Activated CD4-positive, CD25-positive, alpha-beta regulatory T cell treated with anti-CD3 and anti-CD28 coated beads, Interleukin-2, amount 50 U/mL, for 24 hours (primary cell): ENCODE measurements at regions not wholly inside any gene's neighbourhood (a gene's known extent, or its start where the extent isn't known, plus 50 kb on each side); places are given as distances from the start of the nearest gene placed in this dataset.

Source experiments
- ATAC-seq, 2 donors: fragments of 150-1000 bp; cut with Tn5 transposase; one replicate each; pipeline ENCODE4 v1.10.0; 2021; ENCODE audit warnings: mild to moderate bottlenecking in 1 of 2, moderate library complexity in 1 of 2

GRCh38 chr11:15861256-15861655 lies 495.1 kb downstream of the SOX6 start:
- no peak for ATAC-seq

- no peak for ATAC-seq
These were observed 492.9 kb downstream of the SOX6 start for GRCh38 chr11:15863411-15863810.

GRCh38 chr11:15864026-15864805 lies 492.1 kb downstream of the SOX6 start:
- no peak for ATAC-seq

GRCh38 chr11:15865212-15865987 lies 490.9 kb downstream of the SOX6 start:
- ATAC-seq: no peak

GRCh38 chr11:15867871-15868270 lies 488.5 kb downstream of the SOX6 start:
- ATAC-seq: no peak

GRCh38 chr11:15870911-15871310 lies 485.4 kb downstream of the SOX6 start:
- no peak for ATAC-seq

GRCh38 chr11:15871904-15872626 lies 484.3 kb downstream of the SOX6 start:
- ATAC-seq: no peak

- no peak for ATAC-seq
These were observed 482.8 kb downstream of the SOX6 start for GRCh38 chr11:15873501-15873900.

- no peak for ATAC-seq
These were observed 481.6 kb downstream of the SOX6 start for GRCh38 chr11:15874704-15875103.

DNA sequence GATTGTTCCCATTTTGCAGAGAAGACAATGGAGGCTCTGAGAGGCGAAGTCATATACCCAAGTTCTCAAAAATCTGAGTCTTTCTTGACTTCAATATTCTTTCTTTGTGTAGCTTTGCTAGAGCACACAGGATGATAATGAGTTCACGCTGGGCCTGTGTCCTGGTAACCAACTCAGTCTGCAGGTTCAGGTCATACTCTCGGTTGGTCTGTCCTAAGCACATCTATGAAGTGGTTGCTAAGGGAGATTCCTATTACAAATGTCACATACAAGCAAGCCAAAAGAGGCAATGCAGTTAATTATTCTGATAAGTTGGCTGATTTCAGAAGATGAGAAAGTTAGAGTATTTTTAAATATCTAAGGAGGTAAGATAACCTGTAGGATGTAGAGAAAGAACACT lies 481.0 kb downstream of the SOX6 start:
- ATAC-seq: no peak

GRCh38 chr11:15875943-15876342 lies 480.4 kb downstream of the SOX6 start:
- ATAC-seq: no peak

DNA sequence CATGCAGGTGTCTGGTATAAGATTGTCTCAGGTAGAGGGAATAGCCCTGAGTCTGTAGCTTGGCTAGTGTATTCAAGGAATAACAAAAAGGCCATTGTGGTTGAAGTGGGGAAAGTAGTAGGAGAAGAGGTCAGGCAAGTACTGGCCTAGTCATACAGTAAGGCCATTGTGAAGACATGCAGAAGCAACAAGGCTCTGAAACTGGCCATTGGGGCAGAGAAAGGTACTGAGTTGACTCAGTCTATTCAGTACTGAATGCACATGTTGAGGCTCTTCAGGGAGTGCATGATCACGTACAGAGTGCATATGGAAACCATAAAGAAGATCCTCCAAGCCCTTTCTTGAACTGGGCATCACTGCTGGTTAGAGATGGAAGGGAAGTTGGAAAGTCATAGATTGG lies 477.6 kb downstream of the SOX6 start:
- ATAC-seq: no peak

GRCh38 chr11:15880291-15880690 lies 476.1 kb downstream of the SOX6 start:
- ATAC-seq: no peak

- no peak for ATAC-seq
These were observed 473.4 kb downstream of the SOX6 start for GRCh38 chr11:15882876-15883454.

GRCh38 chr11:15883455-15883920 lies 472.9 kb downstream of the SOX6 start:
- ATAC-seq: no peak

GRCh38 chr11:15884141-15884540 lies 472.2 kb downstream of the SOX6 start:
- no peak for ATAC-seq

- no peak for ATAC-seq
These were observed 471.4 kb downstream of the SOX6 start for GRCh38 chr11:15884777-15885540.

DNA sequence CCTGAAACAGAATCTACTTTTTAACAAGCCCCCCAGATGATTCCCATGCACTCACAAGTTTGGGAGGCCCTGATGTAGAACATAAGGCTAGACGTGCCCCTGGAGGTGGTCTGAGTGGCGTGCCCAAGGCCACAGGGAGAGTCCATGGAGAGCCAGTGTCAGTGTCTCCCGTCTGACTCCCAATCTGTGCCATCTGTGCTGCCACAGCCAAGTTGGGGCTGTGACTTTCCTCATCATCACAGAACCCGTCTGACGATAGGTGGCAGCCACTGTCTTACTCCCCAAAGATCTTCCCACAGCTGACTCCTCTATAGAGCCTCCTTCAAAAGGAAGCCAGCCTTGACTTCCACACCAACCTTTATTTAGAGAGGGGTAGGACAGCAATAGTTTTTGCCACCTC lies 470.5 kb downstream of the SOX6 start:
- ATAC-seq: no peak

DNA sequence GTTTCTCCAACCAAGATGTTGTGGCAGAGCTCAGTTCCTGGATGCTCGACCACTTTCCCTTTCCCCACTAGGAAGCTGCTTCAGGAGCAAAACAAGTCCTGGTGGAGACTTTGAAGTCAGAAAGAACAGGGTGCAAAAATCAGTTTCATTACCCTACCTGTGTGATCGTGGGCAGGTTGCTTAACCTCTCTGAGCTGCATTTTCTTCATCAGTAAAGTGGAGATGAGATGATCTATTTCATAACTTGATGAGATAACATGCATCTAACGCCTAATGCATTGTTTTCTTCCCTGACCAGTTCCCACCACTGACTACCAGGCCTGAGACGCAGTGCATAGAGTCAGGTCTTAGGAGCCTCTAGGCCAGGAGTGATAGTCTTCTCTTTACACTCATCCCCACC lies 470.0 kb downstream of the SOX6 start:
- no peak for ATAC-seq

DNA sequence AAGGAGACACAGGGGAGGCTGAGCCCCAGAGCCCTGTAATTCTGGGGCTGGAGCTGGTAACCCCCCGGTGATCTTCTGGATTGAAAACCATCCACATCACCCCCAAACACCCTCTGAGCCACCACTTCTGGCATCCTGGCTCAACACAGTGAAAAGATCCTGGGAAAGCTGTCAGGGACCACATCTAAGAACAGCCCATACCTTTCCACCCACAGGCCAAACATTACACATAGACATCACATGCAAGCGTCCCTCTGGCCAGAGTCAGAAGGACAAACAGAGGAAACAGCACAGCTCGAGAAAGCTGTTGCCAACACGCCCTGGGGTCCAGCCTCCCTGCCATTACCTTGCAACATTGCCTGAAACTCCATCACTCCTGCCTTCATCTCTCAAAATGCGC lies 469.5 kb downstream of the SOX6 start:
- ATAC-seq: no peak

- no peak for ATAC-seq
These were observed 467.6 kb downstream of the SOX6 start for GRCh38 chr11:15888556-15889345.
